ENCODE measurements at regions not wholly inside any gene's neighbourhood (a gene's known extent, or its start where the extent isn't known, plus 50 kb on each side); places are given as distances from the start of the nearest gene placed in this dataset.

DNA sequence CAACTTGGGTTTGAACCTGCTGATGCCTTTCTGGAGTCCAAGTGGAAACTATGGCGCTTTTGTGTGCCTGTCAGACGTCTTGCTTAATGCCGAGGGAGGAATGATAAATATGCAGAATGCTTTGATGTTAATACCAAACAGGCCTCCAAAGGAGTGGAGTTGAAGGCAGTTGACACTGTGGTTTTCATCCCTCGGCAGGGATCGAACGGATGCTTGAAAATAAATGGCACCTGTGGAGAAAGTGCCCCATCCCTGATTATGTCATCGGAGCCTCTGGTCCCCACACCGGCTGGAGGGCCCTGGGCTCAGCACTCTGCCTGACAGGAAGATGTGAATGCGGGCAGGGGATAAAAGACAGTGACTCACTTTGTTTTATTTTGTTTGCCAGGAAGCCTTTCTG lies 148.7 kb upstream of the GPR26 start:
- Histone ChIP-seq H3K4me1 (ENCODE audit: insufficient read depth, low read length) (0 out of 2 replicates have a peak, but pooled peaks cover 3% of the 10 kb centered on the region), H2BK12ac (ENCODE audit: insufficient read length, low read depth, low read length) (no peak overlapping the region), H3K79me1 (ENCODE audit: insufficient read depth, low read depth, low read length, poor library complexity, severe bottlenecking) (no peaks in the 10 kb centered on the region), H4K91ac (ENCODE audit: insufficient read length, low read depth, low read length) (no peak overlapping the region), H3K4ac (ENCODE audit: low read depth, low read length) (no peak overlapping the region), H2BK15ac (ENCODE audit: low read depth, low read length) (no peak overlapping the region), H3K4me2 (ENCODE audit: insufficient read depth, insufficient read length, low read length) (no peak overlapping the region), H3K79me2 (ENCODE audit: insufficient read depth, low read length) (no peaks in the 10 kb centered on the region), H4K5ac (ENCODE audit: insufficient read length, low read depth, low read length) (no peak overlapping the region), H4K8ac (replicated peaks; ENCODE audit: insufficient read length, low read depth, low read length) (no peak overlapping the region), H3T11ph (ENCODE audit: low read length) (no peak overlapping the region), H3K23me2 (ENCODE audit: insufficient read length, low read depth, low read length, poor library complexity, severe bottlenecking) (no peaks in the 10 kb centered on the region), H2BK5ac (ENCODE audit: insufficient read length, low read length) (no peak overlapping the region), H3K56ac (ENCODE audit: insufficient read length, low read depth, low read length) (no peak overlapping the region), H2BK120ac (ENCODE audit: low read depth, low read length, poor library complexity, severe bottlenecking) (no peak overlapping the region), H2AK5ac (ENCODE audit: insufficient read length, low read length) (no peak overlapping the region), H3K14ac (ENCODE audit: insufficient read depth, low read length) (no peak overlapping the region), H2AFZ (ENCODE audit: low read length) (no peak overlapping the region), H2BK20ac (ENCODE audit: low read depth, low read length, poor library complexity, severe bottlenecking) (no peak overlapping the region), H4K20me1 (ENCODE audit: control insufficient read depth, insufficient read depth, insufficient read length) (no peaks in the 10 kb centered on the region), H3K9me3 (ENCODE audit: control insufficient read depth, low read depth, low read length) (no peaks in the 10 kb centered on the region), H3K27ac (ENCODE audit: insufficient read length, low read depth, low read length) (no peak overlapping the region), H3K9ac (ENCODE audit: extremely low read depth, insufficient read length, low read length) (no peak overlapping the region), H3K27me3 (ENCODE audit: insufficient read depth, low read length) (no peaks in the 10 kb centered on the region), H3K18ac (ENCODE audit: insufficient read length, low read depth, low read length) (no peak overlapping the region), H3K23ac (ENCODE audit: insufficient read length, low read depth, low read length) (no peak overlapping the region)
- Mint-ChIP-seq H3K4me1 (peaks cover 33 to 39% of the 10 kb centered on the region in 2 experiments), H3K9me3 (no peaks in the 10 kb centered on the region), H3K4me3 (no peak overlapping the region), H3K27me3 (ENCODE audit: low read depth) (peaks cover 4% of the 10 kb centered on the region), H3K27ac (no peak overlapping the region), H3K36me3 (ENCODE audit: insufficient read depth in 1 of 3, low read depth in 3 of 3) (peaks cover 0 to 4% (median 0%) of the 10 kb centered on the region in 3 experiments; a peak in 1 of 7 replicates)
- no peak for TF ChIP-seq CTCF (conservative IDR thresholded peaks at IDR 0.05)
- no peak for DNase-seq
- WGBS (ENCODE audit: extremely low coverage, insufficient read length, low lambda C conversion rate) = no CpG with 5 or more reads among the region's 9 CpGs

Data from H9 (cell line).